ENCODE measurements at regions not wholly inside any gene's neighbourhood (a gene's known extent, or its start where the extent isn't known, plus 50 kb on each side); places are given as distances from the start of the nearest gene placed in this dataset.
"Not testable (repeated sequence)": the region's sequence is repeated elsewhere in the genome, so short reads cannot be mapped to it uniquely, and the experiment has no call there.

- no peak for DNase-seq (ENCODE audit: low spot score)
Observed at GRCh38 chr3:137612291-137612690, 151.8 kb upstream of the SOX14 start.

- no peak for DNase-seq (ENCODE audit: low spot score)
Observed at GRCh38 chr3:137615659-137616418, 148.3 kb upstream of the SOX14 start.

- no peak for DNase-seq (ENCODE audit: low spot score)
Observed at GRCh38 chr3:137641879-137642704, 122.0 kb upstream of the SOX14 start.

GRCh38 chr3:137642831-137643230, 121.3 kb upstream of the SOX14 start:
- no peak for DNase-seq (ENCODE audit: low spot score)

GRCh38 chr3:137647179-137647578, 116.9 kb upstream of the SOX14 start:
- DNase-seq (ENCODE audit: low spot score): no peak

GRCh38 chr3:137669519-137670060, 94.5 kb upstream of the SOX14 start:
- DNase-seq (ENCODE audit: low spot score): no peak

- no peak for DNase-seq (ENCODE audit: low spot score)
Observed at GRCh38 chr3:137687181-137687879, 76.8 kb upstream of the SOX14 start.

GRCh38 chr3:137692803-137693431, 71.2 kb upstream of the SOX14 start:
- no peak for DNase-seq (ENCODE audit: low spot score)

GRCh38 chr3:137693791-137694190, 70.3 kb upstream of the SOX14 start:
- DNase-seq (ENCODE audit: low spot score): no peak

- DNase-seq (ENCODE audit: low spot score): no peak
Observed at GRCh38 chr3:137694836-137695235, 69.3 kb upstream of the SOX14 start.

GRCh38 chr3:137695351-137695750, 68.8 kb upstream of the SOX14 start:
- DNase-seq (ENCODE audit: low spot score): no peak

- no peak for DNase-seq (ENCODE audit: low spot score)
Observed at GRCh38 chr3:137709011-137709601, 55.0 kb upstream of the SOX14 start.

GRCh38 chr3:137713965-137714364, 50.1 kb upstream of the SOX14 start:
- DNase-seq (ENCODE audit: low spot score): not testable (repeated sequence)

Data from AG08396 (cell line).